ENCODE measurements at regions not wholly inside any gene's neighbourhood (a gene's known extent, or its start where the extent isn't known, plus 50 kb on each side); places are given as distances from the start of the nearest gene placed in this dataset.
"Not testable (repeated sequence)": the region's sequence is repeated elsewhere in the genome, so short reads cannot be mapped to it uniquely, and the experiment has no call there.

DNA sequence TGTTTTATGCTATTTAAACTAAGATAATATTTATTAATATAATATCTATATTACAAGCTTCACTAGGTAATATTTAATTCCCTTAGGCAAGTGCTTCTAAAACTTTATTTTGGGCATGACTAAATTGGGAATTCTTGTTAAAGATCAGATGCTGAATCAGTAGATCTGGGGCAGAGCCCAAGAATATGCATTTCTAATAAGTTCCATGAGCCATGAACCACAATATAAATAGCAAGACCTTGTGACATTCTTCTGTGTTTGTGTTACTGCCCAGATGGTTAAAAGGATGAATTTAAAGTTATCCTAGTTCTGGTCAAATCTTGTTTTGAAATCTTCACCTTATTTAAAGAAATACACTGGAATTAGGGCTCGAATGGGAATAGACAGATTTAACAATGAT lies 258.4 kb upstream of the CACNA2D1 start:
- no peak for DNase-seq (ENCODE audit: low read depth)

DNA sequence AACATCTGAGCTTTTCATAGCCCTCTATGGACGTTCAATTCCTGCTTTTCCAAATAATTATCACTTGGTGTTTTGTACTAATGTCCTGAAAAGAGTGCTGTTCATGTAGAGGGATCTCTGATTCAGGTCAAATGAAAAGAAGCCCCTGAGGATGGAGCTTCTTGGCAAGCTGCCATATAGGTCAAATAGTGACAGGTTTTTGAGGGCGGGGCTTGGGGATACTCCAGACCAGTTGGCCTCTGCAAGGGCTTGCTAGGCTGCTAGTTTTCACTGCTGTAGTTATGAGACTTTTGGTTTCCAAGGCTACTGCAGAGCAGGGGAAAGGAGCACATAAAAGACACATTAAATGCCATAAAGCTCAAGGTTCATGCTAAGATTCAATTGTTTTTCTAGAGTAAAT lies 257.2 kb upstream of the CACNA2D1 start:
- no peak for DNase-seq (ENCODE audit: low read depth)

DNA sequence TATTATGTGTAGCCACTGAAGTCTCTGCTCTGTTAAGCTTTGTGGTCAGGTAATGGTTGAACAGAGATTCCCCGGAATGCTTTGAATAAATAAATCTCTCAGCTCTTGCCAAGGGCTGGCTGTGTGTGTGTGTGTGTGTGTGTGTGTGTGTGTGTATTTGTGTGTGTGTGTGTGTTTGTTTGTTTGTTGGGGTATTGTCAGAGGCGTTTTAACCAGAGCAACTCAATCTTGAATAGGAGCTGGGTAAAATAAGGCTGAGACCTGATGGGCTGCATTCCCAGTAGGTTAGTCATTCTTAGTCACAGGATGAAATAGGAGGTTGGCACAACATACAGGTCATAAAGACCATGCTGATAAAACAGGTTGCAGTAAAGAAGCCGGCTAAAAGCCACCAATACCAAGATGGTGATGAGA lies 256.2 kb upstream of the CACNA2D1 start:
- no peak for DNase-seq (ENCODE audit: low read depth)

DNA sequence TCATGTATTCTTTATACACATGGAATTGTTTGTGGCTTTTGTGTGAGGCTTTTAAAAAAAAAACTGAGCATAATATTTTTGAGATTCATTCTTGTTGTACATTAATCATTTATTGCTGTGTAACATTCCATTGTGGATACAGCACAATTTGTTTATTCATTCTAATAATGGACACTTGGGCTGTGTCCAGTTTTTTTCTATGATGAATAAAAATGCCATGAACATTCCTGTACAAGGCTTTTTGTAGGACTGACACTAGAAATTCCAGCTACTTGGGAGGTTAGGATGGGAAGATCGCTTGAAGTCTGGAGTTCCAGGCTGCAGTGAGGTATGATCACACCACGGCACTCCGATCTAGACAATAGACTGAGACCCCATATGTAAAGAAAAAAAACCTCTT lies 254.3 kb upstream of the CACNA2D1 start:
- DNase-seq (ENCODE audit: low read depth): no peak

DNA sequence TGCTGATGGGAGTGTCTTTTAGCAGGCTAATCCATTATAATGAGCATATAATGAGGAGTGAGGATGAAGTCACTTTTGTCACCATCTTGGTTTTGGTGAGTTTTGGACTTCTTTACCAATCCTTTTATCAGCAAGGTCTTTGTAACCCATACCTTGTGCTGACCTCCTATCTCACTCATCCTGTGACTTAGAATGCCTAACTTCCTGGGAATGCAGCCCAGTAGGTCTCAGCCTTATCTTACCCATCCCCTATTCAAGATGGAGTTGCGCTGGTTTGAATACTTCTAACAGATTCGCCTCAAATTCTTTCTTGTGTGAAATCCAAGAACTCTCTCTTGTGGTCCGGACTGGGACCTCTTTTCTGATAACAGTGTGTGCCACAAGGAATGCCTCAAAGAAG lies 253.1 kb upstream of the CACNA2D1 start:
- no peak for DNase-seq (ENCODE audit: low read depth)

DNA sequence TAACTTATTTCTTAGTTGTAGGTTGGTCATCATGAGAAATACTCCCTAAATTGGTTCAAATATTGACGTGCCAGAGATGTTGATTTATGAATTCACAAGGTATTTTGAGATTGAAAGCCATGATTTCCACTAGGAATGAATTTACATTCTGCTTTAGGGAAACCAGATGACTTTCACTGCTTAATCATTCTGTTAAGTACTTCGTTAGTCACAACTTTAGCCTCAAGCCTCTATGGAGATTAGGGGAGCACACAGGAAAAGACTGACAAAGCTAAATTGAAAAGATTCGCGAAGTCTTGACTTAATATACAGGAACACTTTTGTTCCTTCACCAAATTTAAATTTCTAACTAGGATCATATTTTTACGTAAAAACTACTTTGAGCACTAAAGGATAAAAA lies 250.4 kb upstream of the CACNA2D1 start:
- no peak for DNase-seq (ENCODE audit: low read depth)

DNA sequence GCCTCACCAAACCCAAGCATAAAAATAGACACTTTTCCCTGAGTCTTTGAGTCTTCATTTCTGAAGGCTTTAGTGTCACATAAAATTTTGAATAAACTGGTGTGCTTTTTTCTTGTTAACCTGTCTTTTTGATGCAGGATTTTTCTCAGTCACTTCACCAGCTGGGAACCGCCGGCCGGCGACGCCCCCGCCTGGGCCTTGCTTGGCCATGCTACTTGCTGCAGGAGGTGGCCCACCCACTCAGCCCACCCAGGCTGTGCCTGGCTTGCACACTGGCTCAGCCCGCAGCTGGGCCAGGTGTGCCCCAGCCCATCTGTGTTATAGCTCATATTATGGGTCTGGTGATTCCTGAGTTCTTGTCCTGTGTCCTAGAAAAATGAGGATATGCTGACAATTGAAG lies 247.4 kb upstream of the CACNA2D1 start:
- no peak for DNase-seq (ENCODE audit: low read depth)

DNA sequence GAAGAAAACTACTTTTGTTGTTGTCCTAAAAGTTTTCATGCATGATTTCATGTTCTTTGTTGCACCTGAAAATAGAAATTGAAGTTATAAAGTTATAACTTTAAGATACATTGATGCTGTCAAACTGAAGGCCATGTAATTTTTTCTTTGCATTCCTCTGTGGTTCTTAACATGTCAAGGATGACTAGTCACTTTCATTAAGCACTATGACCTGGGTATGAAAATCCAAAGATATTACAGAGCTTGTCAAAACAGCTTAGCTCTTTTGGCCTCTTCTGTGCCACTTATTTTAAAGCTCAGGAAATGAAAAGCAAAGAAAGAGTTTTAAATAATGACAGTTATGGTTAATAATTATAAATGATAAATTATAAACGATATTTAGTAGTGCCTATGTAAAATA lies 241.6 kb upstream of the CACNA2D1 start:
- no peak for DNase-seq (ENCODE audit: low read depth)

DNA sequence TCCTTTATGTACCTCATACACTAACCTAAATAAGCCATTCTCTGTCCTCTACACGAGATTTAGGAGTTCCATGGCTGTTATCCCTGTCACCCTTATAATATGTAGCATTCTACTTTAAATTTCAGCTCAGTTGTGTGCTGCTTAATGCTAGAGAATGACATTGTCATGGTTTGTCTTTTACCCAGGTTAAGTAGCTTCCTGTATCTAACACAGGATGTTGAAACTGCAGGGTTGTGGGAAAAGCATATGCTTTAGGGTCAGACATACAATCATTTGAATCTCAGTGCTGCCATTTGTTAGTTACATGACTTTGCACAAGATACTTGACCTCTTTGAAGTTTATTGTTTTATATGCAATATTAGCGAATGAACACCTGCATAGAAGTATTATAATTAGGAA lies 235.1 kb upstream of the CACNA2D1 start:
- no peak for DNase-seq (ENCODE audit: low read depth)

DNA sequence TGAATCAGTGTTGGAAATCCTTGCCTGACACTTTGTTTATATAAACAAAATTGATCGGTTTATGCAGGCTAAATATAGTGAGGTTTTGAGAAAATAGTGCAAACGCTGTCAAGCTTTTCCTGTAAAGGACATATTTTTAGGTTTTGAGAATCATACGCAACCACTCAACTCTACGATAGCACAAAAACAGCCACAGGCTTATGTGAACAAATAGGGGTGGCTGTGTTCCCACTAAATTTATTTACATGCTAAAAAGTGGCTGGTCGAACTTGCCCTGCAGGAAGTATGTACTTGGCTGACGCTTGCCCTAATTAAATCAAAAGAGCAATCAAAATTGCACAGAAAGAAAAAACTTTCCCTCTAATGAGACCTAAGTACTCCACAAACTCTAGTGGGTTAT lies 234.7 kb upstream of the CACNA2D1 start:
- no peak for DNase-seq (ENCODE audit: low read depth)

DNA sequence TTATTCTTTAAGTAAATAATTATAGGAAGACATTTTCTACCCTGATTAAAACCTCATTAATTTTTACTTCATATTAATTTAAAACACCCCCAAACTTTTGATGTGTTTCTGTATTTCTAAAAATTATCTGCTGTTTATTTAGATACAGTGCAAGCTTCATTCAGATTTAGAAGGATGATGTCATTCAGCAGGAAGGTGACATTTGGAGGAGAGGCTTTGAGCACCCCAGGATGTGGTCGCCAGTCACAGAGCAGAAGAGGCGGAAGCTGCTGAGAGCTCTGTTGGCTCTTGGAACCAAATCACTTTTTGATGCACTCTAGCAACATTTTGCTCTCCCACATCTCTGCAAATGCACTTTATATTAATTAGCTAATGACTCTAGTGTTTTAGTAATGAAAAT lies 233.9 kb upstream of the CACNA2D1 start:
- DNase-seq (ENCODE audit: low read depth): peak; percentile 16

DNA sequence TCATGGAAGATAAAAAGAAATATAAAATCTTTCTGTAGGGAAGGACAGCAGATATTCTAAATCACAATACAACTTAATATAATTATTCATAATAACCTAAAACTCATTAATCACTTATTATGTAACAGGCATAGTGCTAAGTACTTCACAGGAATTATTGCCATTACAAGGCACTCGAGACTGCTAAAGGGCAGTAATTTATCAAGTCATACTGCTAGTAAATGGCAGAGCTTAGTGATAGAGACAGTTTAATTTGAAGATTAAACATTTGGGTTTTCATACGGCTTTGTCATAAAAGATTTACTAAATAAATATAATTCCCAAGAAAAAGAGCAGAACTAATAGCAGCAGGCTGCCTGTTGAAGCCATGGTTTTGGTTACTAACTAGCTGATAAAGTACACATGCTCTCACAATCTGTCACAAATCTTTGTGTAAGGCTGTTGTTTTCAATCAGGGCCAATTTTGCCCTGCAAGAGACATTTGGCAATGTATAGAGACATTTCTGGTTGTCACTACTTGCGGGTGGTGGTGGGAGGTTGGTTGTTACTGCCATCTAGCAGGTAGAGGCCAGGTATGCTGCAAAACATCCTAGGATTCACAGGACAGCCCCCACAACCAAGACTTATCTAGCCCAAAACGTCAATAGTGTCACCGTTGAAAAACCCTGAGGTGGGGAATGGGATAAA lies 233.3 kb upstream of the CACNA2D1 start:
- DNase-seq (ENCODE audit: low read depth): no peak

DNA sequence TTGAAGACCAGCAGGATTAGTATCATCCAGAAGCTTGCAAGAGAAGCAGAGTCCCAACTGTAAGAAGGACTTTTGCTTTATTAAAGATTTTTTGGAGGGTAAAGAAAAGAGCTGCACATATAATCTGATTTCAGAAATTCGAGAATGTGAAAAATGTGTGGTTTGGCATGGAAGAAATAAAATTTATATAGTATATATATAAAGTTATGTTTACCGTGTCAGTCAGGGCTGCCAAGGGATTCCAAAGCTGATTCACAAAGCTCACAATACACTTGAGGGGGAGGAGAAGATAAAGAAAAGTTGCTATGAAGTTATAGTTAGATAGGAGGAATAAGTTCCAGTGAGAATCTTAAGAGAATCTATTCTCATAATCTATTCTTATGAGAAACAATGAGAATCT lies 231.8 kb upstream of the CACNA2D1 start:
- DNase-seq (ENCODE audit: low read depth): no peak

DNA sequence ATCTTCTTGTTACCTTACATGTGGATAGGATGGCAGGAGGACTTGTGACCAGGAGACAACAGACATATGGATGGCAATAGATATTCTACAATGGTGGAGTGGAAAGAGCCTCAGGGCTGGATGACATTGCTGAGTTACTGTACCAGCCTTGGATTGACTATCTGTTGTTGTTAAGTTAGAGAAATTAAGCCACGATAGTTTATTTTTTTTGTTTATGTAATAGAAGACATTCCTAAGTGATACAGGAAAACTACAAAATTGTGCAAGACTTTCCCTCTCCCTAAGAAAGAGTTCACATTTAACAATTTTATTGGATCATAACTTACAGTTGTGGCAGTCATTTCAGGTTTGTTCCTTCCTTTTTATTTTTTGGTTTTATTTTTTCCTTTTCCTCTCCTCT lies 230.7 kb upstream of the CACNA2D1 start:
- no peak for DNase-seq (ENCODE audit: low read depth)

DNA sequence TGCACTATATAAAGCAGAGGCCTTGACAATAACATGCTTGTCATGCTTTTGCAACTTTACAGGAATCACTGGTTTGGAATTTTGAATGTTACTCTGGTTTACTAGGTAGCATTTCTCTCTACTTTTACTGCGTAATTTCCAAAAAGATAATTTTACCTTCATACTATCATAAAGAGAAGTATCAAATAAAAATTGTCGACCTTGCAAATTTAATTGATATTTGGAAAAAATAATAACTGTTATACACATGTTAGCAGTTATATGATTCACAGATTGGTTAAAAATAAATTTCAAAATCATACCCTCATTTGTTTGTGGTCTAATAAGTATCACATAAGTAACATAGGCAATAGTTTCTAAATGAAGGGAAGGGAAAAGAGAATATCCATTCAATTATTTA lies 228.5 kb upstream of the CACNA2D1 start:
- no peak for DNase-seq (ENCODE audit: low read depth)

DNA sequence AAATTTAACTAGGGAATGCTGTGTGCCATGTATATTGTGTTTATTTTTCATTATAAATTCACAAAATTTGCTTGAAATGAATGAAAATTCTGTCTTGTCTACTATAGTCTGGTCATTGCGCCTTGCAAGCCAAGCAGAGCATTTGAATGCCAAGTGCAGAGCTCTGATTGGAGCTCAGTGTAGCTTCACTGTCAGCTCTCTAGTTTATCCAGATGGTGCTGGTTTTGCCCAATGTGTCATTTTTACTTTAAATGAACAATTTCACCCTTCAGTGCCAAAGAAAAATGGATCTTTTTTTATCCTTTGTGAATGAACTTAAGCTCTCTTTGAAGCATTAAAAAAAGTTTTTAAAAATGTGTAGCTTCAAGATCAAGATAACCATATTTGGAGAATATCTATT lies 225.6 kb upstream of the CACNA2D1 start:
- DNase-seq (ENCODE audit: low read depth): no peak

DNA sequence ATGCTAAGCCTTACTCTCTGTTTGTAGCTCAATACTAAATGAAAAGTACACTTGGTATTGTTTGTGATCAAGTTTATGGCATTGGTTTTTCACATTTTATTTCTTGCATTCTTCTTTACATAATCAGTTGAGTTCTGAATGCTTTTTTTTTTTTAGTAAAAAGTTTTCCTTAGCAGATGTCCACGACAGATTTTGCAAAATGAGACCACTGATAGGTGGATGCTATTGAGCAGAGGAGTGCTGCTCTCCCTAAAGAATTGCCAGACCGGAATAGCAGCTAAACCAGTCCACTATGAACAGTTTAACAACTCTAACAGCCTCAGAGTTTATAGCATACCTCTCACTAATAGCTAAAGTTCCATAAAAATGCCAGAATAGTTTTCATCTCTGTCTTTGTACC lies 225.1 kb upstream of the CACNA2D1 start:
- DNase-seq (ENCODE audit: low read depth): no peak

DNA sequence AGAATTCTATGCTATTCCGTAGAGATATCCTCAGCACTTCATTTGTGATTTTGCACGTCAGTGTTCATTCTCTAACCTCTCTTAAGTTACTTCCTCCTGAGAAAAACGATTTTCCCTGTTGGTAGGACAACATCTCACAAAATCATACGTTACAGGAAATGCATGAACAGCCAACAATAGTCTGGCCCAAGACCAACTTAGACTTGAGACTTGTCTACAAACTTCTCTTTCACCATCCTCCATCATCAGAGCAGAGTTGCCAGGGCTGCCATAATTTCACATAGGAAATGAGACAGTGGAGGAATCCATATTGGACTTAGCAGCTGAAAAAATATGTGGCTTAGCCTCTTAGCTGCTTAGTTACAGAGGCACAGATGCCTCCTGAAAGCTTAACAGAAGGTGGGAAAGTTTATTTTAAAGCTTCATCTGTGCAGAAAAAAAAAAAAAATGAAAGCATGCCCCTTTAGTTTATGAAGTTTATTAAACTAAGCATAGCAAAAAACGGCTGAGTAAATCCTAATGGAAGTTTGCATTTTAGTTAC lies 222.5 kb upstream of the CACNA2D1 start:
- DNase-seq (ENCODE audit: low read depth): no peak

DNA sequence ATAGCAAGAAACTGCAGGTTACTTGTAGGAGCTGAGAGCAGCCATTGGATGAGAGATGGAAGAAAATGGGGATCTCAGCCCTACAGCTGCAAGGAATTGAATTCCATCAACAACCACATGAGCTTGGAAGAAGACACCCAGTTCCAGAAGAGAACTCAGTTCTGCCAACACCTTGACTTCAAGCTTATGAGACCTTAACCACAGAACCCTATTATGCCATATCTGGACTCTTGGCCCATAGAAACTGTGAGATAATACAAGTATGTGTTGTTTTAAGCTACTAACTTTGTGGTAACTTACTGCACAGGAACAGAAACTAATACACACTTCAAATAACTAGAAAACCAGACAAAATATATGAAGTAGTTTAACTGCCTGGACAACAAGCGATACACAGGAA lies 212.4 kb upstream of the CACNA2D1 start:
- no peak for DNase-seq (ENCODE audit: low read depth)

DNA sequence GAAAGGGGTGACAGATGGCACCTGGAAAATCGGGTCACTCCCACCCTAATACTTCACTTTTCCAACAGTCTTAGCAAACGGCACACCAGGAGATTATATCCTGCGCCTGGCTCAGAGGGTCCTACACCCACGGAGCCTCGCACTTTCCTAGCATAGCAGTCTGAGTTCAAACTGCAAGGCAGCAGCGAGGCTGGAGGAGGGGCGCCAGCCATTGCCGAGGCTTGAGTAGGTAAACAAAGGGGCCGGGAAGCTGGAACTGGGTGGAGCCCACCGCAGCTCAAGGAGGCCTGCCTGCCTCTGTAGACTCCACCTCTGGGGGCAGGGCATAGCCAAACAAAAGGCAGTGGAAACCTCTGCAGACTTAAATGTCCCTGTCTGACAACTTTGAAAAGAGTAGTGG lies 206.5 kb upstream of the CACNA2D1 start:
- not testable (repeated sequence) for DNase-seq (ENCODE audit: low read depth)

DNA sequence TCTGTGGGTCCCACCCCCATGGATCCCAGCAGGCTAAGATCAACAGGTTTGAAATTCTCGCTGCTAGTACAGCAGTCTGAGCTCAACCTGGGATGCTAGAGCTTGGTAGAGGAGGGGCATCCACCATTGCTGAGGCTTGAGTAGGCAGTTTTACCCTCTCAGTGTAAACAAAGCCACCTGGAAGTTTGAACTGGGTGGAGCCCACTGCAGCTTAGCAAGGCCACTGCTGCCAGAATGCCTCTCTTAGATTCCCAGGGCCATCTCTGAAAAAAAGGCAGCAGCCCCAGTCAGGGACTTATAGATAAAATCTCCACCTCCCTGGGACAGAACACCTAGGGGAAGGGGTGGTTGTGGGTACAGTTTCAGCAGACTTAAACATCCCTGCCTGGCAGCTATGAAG lies 190.0 kb upstream of the CACNA2D1 start:
- DNase-seq (ENCODE audit: low read depth): no peak

DNA sequence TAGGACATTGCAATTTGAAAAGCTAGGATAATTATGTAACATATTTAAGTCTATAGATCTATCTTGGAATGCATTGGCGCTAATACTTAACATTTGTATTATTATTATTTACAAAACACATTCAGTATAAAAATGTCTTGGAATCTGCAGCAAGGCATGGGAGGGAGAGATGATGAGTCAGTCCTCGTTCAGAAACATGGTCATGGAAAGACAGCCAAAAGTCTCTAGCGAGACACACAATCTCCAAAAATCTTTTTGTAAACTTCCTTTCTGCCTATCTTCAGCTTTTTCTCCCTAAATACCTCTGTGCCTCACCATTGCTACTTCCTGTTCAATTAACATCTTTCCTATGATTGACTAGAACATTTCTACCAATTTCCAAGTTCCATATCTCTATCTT lies 188.4 kb upstream of the CACNA2D1 start:
- DNase-seq (ENCODE audit: low read depth): no peak

DNA sequence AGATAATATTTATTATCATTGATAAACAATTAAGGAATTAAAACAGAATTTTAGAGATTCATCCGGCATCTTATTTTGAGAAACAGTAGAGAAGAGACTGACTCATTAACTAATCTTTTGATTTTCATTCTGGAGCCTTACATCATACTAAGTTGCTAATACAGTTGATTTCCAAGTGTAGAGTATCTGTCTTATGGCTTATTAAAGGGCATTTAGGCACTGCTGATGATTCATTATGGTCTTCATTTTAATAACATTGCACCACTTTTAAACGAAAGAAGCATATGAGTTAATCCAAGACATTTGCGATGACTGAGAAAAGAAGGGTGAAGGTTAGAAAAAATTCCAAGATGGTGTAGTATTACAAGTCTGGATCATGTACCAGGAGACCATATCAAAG lies 186.0 kb upstream of the CACNA2D1 start:
- no peak for DNase-seq (ENCODE audit: low read depth)

DNA sequence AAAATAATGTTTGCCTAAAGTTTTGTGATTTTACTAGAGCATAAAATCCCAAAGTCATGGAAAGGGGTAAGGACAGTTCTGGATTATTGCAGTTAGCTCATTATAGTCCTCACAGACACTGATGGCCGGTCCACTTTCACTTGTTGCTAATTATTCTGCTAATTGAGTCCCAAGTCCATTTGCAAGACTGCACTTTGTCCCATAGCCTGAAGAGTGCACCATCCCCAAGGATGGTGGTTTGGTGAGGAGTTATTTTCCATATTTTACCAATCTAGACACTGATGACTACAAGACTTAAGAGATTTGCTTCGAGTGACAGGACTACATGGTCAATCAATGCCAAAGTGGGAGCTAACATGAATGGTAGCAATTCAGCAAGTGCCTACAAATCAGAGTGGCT lies 181.8 kb upstream of the CACNA2D1 start:
- no peak for DNase-seq (ENCODE audit: low read depth)

DNA sequence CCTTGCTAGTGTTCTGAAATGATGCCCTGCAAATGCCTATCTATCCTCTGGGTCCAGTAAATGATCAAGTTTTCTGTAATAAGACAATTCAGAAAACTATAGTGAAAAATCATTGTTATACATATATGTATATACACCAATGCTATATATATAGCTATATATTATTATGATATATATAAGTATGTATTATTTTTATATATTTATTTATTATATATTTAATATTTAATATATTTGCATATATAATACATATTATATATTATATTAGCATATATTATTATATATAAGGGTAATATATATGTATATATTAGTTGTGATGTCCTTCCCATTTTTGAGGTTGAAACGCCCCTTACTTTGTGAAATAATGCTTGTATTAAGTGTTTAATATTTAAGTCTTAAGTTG lies 181.4 kb upstream of the CACNA2D1 start:
- DNase-seq (ENCODE audit: low read depth): no peak

All from activated T-helper 1 cell treated with Interleukin-2 at 50 U/mL for 16 hours (primary cell).